Body of pancreas (tissue), 4 donors: ENCODE measurements at regions not wholly inside any gene's neighbourhood (a gene's known extent, or its start where the extent isn't known, plus 50 kb on each side); places are given as distances from the start of the nearest gene placed in this dataset.

ENCODE experiments used
- ATAC-seq: fragments of 150-250 bp; one replicate; pipeline ENCODE4 v1.9.1; 2016
- DNase-seq, 4 donors: peaks; one replicate each; pipeline ENCODE4 v3.0.0-alpha.2; 2019
- H3K27ac ChIP-seq, 4 donors: fragments of 200-600 bp; sonication (generic); 1 replicate in 3 of 4; 2 replicates in 1 of 4; pipeline versions ENCODE4 v1.5.1 to v1.6.1; 2016 to 2019; ENCODE audit warnings: mild to moderate bottlenecking in 1 of 4, mixed read lengths in 1 of 4, moderate library complexity in 1 of 4
- H3K27me3 ChIP-seq, 2 donors: fragments of 200-600 bp; sonication (generic); one replicate each; pipeline ENCODE4 v1.6.0; 2016; ENCODE audit warnings: mild to moderate bottlenecking in 1 of 2
- H3K36me3 ChIP-seq, 2 donors: fragments of 200-600 bp; sonication (generic); replicated peaks in 1 of 2; 2 replicates each; pipeline ENCODE4 v1.5.1; 2016; ENCODE audit warnings: low read depth in 2 of 2; ENCODE audit not compliant: insufficient read depth in 1 of 2
- H3K4me1 ChIP-seq: fragments of 200-600 bp; sonication (generic); one replicate; pipeline ENCODE4 v1.6.0; 2016
- H3K4me3 ChIP-seq, 2 donors: fragments of 200-600 bp; sonication (generic); 1 replicate in 1 of 2; 2 replicates in 1 of 2; pipeline ENCODE4 v1.5.1; 2016 to 2019
- H3K9me3 ChIP-seq, 3 donors: fragments of 200-600 bp; sonication (generic); 1 replicate in 2 of 3; 2 replicates in 1 of 3; pipeline ENCODE4 v1.5.1; 2016
- POLR2A ChIP-seq, 3 donors: fragments of 450-650 bp; IDR thresholded peaks; one replicate each; pipeline ENCODE4 v1.6.1; 2016; ENCODE audit warnings: antibody characterized with exemption in 3 of 3, mild to moderate bottlenecking in 2 of 3
- WGBS, 2 donors: methylation state at CpG; one replicate each; pipeline ENCODE4 v1.1.5; 2017; 5-methylcytosine and 5-hydroxymethylcytosine counted together
- intact Hi-C: fragments of 100-400 bp; cut with DNase I; formaldehyde crosslinking; loops from one replicate; pipeline ENCODE4 v1.15.1; 2023
- TF ChIP-seq, protein P1 (sequence below), 7 experiments: fragments of 450-650 bp in 4 of 7; fragments of 200-600 bp in 3 of 7; sonication (generic) in 3 of 7; IDR thresholded peaks; one replicate each; pipeline ENCODE4 v1.5.1; 2016 to 2019; ENCODE audit warnings: antibody characterized with exemption in 7 of 7

DNA sequence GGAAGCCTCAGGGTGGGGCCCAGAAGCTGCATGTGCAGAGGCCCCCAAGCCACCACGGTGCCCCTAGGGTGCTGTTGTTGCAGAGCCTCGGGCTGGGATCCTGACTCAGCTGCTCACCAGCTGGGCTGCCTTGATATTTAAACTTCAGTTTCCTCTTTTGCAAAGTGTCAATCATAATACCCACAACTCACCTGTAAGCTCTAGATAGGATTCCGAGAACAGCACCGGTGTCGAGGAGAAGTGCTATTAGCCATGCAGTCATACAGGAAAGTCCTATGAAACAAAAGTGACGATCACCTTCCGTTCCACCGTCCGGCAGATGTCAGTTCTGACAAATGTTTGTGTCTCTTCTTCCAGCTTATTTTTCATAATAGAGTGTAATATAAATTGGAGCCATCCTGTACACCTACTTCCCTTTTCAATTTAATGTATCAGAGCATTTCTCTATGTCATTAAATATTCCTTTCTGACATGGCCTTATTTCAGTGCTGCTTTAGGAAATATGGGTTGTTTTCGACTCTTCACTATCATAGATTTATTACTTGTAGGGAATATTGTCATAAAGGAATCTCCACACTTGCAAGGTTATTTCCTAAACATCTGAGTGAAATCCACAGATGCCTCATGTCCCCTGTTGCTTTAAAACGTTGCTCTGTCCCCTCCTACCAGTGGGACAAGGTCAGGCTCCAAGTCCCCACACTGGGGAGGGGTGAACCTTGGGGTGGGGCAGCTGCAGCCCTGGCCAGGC, 100.8 kb downstream of the SIK1 start:
- Histone ChIP-seq H3K36me3 (no peaks in the 10 kb centered on the region), H3K27me3 (no peaks in the 10 kb centered on the region), H3K9me3 (no peaks in the 10 kb centered on the region), H3K4me1 (peaks cover 15% of the 10 kb centered on the region), H3K27ac (no peak overlapping the region), H3K4me3 (no peak overlapping the region)
- 49 to 68% methylated on average over 9 to 11 of the region's 11 CpGs for whole genome bisulfite sequencing, 2 donors
- DNase-seq = no peak
- TF ChIP-seq POLR2A (IDR thresholded peaks at IDR 0.05) = no peak
- TF ChIP-seq, protein P1, sequence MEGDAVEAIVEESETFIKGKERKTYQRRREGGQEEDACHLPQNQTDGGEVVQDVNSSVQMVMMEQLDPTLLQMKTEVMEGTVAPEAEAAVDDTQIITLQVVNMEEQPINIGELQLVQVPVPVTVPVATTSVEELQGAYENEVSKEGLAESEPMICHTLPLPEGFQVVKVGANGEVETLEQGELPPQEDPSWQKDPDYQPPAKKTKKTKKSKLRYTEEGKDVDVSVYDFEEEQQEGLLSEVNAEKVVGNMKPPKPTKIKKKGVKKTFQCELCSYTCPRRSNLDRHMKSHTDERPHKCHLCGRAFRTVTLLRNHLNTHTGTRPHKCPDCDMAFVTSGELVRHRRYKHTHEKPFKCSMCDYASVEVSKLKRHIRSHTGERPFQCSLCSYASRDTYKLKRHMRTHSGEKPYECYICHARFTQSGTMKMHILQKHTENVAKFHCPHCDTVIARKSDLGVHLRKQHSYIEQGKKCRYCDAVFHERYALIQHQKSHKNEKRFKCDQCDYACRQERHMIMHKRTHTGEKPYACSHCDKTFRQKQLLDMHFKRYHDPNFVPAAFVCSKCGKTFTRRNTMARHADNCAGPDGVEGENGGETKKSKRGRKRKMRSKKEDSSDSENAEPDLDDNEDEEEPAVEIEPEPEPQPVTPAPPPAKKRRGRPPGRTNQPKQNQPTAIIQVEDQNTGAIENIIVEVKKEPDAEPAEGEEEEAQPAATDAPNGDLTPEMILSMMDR (IDR thresholded peaks at IDR 0.05) = no peak
- ATAC-seq = no peak
- intact Hi-C loops = no loop called here

DNA sequence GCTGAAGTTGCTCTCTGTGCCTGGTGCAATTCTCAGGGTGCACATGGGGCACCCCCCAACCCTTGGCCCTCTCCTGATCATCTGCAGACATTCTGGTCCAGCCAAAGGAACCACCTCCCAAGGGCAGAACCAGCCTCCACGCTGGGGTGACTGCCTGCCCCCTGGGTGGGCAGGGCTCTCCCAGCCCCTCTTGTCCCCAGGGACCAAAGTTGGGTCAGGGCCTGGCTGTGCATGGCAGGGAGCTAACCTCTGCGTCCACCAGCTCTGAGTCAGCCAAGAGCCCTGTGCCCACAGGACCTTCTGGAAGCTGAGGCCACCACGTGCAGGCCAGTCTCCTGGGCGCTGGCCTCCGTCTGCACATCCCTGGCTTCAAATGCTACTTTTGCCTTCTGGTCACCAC, 101.9 kb downstream of the SIK1 start:
- Histone ChIP-seq H3K27me3 (no peaks in the 10 kb centered on the region), H3K36me3 (no peaks in the 10 kb centered on the region), H3K4me3 (no peak overlapping the region), H3K9me3 (no peaks in the 10 kb centered on the region), H3K27ac (no peak overlapping the region), H3K4me1 (peaks cover 15% of the 10 kb centered on the region)
- intact Hi-C loops = no loop called here
- WGBS, 2 donors = 96% methylated on average over 4 to 5 of the region's 5 CpGs
- DNase-seq = no peak
- TF ChIP-seq, protein P1 (IDR thresholded peaks at IDR 0.05) = no peak
- no peak for ATAC-seq

DNA sequence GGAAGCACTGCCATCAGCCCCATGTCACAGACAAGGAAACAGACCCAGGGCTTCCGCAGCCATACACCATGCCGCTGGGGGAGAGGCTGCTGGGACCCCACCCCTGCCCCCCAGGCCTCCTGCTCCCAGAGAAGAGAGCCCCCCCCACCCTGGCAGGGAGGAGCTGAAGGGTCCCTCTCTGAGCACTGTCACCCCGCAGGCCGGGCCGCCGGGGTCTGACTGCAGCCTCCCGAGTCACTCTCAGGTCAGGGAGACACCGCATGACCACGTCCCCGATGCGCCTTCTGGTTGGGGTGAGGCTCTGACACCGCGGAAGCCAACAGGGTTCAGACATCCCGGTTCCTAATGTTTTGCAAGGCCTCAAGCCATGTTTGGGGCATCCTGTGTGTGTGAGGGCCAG, 102.3 kb downstream of the SIK1 start:
- WGBS, 2 donors = 93% methylated on average over 8 to 12 of the region's 14 CpGs
- H3K9me3 ChIP-seq = no peaks in the 10 kb centered on the region
- intact Hi-C loops = no loop called here
- DNase-seq (no peak), ATAC-seq (no peak)
- H3K4me3 ChIP-seq = no peak overlapping the region
- TF ChIP-seq POLR2A (IDR thresholded peaks at IDR 0.05) = no peak
- TF ChIP-seq, protein P1 (IDR thresholded peaks at IDR 0.05) = no peak
- H3K36me3 ChIP-seq = no peaks in the 10 kb centered on the region
- no peak overlapping the region for H3K27ac ChIP-seq
- peaks cover 15% of the 10 kb centered on the region for H3K4me1 ChIP-seq
- H3K27me3 ChIP-seq = no peaks in the 10 kb centered on the region

DNA sequence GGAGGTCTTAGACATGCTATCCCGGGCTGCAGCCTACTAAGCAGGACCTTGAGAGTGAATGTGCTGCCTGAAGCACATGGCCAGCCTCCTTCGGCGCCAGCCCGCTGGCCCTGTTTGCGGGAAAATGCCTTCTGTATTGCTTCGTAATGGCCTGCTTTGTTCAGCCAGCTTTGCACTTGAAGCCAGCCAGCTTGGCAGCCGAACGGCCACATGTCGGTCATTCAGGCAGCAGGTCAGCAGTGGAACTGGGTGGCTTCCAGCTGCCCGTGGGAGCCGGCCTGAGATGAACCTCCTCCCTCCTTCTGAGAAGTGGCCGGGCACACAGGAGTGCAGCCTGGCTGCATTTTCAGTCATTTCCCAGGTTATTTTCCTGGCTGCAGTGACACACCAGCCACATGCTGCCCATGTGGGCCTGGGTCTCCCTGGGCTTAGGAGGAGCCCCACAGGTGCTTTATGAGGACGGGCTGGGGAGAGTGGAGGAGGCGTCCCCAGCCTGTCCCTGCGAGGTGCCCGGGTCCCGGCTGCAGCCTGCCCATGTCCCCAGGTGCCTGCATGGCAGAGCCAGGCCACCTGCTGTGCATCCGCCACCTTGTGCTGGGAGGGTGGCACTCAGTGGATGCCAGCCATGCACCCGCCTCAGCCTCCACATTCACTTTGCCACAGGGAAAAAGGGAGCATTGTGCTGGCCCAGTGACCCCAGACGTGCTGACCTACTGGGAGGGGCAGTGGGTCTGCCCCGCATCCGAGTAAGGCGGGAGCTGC, 103.5 kb downstream of the SIK1 start:
- ATAC-seq (peak; percentile 91), DNase-seq (peak; percentile 83 to 95 (median 93))
- Histone ChIP-seq H3K27ac (peak overlapping the region; percentile 47 to 58 (median 54)), H3K9me3 (no peaks in the 10 kb centered on the region), H3K27me3 (no peaks in the 10 kb centered on the region), H3K4me1 (peaks cover 15% of the 10 kb centered on the region), H3K4me3 (no peak overlapping the region), H3K36me3 (no peaks in the 10 kb centered on the region)
- intact Hi-C loops = no loop called here
- 27 to 35% methylated on average over 19 to 21 of the region's 23 CpGs for WGBS, 2 donors
- TF ChIP-seq, protein P1 (IDR thresholded peaks at IDR 0.05) = no peak
- TF ChIP-seq POLR2A (IDR thresholded peaks at IDR 0.05) = no peak
